ENCODE measurements at regions not wholly inside any gene's neighbourhood (a gene's known extent, or its start where the extent isn't known, plus 50 kb on each side); places are given as distances from the start of the nearest gene placed in this dataset.

GRCh38 chr6:154909821-154910220 lies 85.3 kb upstream of the TIAM2 start:
- Histone ChIP-seq H3K27me3 (ENCODE audit: control insufficient read depth in 2 of 2, insufficient read depth in 2 of 2, low read length in 2 of 2) (no peaks in the 10 kb centered on the region), H3K9me1 (replicated peaks; ENCODE audit: control insufficient read depth, extremely low read depth, insufficient read depth, low read length) (no peaks in the 10 kb centered on the region), H3K36me3 (ENCODE audit: control insufficient read depth in 2 of 2, extremely low read depth in 1 of 2, insufficient read depth in 2 of 2, low read length in 2 of 2) (no peaks in the 10 kb centered on the region), H3K27ac (ENCODE audit: insufficient read depth, low read depth, low read length) (no peak overlapping the region), H4K20me1 (replicated peaks; ENCODE audit: control insufficient read depth, extremely low read depth, insufficient read depth, low read length) (no peaks in the 10 kb centered on the region), H3K9ac (replicated peaks; ENCODE audit: extremely low read depth, insufficient read depth, low read length) (no peak overlapping the region), H2AFZ (ENCODE audit: low read depth, low read length) (no peak overlapping the region), H3K4me3 (replicated peaks in 1 of 3; ENCODE audit: insufficient read depth in 1 of 3, low read depth in 1 of 3, low read length in 3 of 3) (no peak overlapping the region), H3K4me1 (ENCODE audit: control insufficient read depth, extremely low read depth, insufficient read depth, low read length) (peaks cover 9% of the 10 kb centered on the region), H3K4me2 (ENCODE audit: insufficient read depth, low read length) (no peak overlapping the region), H3K79me2 (ENCODE audit: control insufficient read depth, insufficient read depth, low read length) (no peaks in the 10 kb centered on the region), H3K9me3 (replicated peaks; ENCODE audit: control insufficient read depth, insufficient read depth, low read length) (no peaks in the 10 kb centered on the region)
- POLR2A ChIA-PET = no interaction called here
- no peak for DNase-seq (ENCODE audit: low read depth, low spot score)
- TF ChIP-seq POLR2A (IDR thresholded peaks at IDR 0.05; ENCODE audit: low read depth, low read length) = no peak
- no peak for TF ChIP-seq EZH2 (IDR thresholded peaks at IDR 0.05; ENCODE audit: borderline replicate concordance, low read depth, low read length, severe bottlenecking)
- TF ChIP-seq, protein P1, sequence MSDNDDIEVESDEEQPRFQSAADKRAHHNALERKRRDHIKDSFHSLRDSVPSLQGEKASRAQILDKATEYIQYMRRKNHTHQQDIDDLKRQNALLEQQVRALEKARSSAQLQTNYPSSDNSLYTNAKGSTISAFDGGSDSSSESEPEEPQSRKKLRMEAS (IDR thresholded peaks at IDR 0.05; ENCODE audit: insufficient read depth, insufficient read length) = no peak
- no peak for TF ChIP-seq FOS (IDR thresholded peaks at IDR 0.05; ENCODE audit: borderline replicate concordance, insufficient read depth, low read length)
- no peak for TF ChIP-seq GATA2 (IDR thresholded peaks at IDR 0.05; ENCODE audit: insufficient read depth, insufficient read length, low read depth, low read length)
- TF ChIP-seq CTCF (IDR thresholded peaks at IDR 0.05; ENCODE audit: extremely low read depth in 1 of 2, insufficient read depth in 1 of 2, low read depth in 1 of 2, low read length in 2 of 2) = no peak
- no peak for TF ChIP-seq JUN (IDR thresholded peaks at IDR 0.05; ENCODE audit: borderline replicate concordance, insufficient read depth, insufficient read length, low read depth)
- no peak for TF ChIP-seq MYC (IDR thresholded peaks at IDR 0.05; ENCODE audit: low read depth, low read length)
- TF ChIP-seq POLR2AphosphoS5 (IDR thresholded peaks at IDR 0.05; ENCODE audit: insufficient read depth, low read depth, low read length) = no peak
- CTCF ChIA-PET = interaction anchor here (1.2 to 1.3 kb wide), 3 partner anchors 14 to 234 kb away, joined by 3 to 5 read pairs (median 3); no protein-coding TSS in a partner anchor
- no peak for FAIRE-seq
- BruUV-seq (replicated peaks) = no TSS peak
- dilution Hi-C loops (cut with MboI; ENCODE audit: extremely low pct_ligation_motif_present, low sequenced_read_pairs) (no loop called here), intact Hi-C loops (cut with micrococcal nuclease) (no loop called here)
